GM21825 (cell line): ENCODE measurements at regions not wholly inside any gene's neighbourhood (a gene's known extent, or its start where the extent isn't known, plus 50 kb on each side); places are given as distances from the start of the nearest gene placed in this dataset.
"Not testable (repeated sequence)": the region's sequence is repeated elsewhere in the genome, so short reads cannot be mapped to it uniquely, and the experiment has no call there.

Experiments
- ATAC-seq: cut with Tn5 transposase; IDR thresholded peaks from one replicate; pipeline ENCODE4 v1.9.1; 2021; ENCODE audit warnings: mild to moderate bottlenecking, moderate library complexity; ENCODE audit not compliant: unreplicated experiment

DNA sequence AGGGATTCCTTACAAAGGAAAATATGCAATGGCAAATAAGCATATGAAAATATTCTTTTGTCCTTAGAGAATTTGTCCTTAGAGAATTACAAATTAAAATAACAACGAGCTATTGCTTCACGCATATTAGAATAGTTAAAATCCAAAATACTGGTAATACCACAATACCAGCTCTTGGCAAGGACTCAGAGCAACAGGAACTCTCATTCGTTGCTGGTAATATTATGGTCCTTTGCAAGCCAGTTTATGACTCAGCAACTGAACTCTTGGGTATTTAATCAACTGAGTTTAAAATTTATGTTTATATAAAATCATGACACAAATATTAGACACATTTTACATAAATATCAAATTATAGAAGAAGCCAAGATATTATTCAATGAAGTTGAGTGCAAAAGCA lies 1730.4 kb downstream of the SI start:
- ATAC-seq: no peak

DNA sequence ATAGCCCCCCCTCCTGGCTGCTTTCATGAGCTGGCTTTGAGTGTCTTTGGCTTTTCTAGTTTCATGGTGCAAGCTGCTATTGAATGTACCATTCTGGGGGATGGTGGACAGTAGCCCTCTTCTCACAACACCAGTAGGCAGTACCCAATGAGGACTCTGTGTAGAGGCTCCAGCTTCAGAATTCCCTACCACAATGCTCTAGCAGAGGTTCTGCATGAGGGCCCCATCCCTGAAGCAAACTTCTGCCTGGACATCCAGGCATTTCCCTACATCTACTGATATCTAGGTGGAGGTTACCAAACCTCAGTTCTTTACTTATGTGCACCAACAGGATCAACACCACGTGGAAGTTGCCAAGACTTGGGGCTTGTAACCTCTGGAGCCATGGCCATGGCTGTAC lies 1742.9 kb downstream of the SI start:
- no peak for ATAC-seq

DNA sequence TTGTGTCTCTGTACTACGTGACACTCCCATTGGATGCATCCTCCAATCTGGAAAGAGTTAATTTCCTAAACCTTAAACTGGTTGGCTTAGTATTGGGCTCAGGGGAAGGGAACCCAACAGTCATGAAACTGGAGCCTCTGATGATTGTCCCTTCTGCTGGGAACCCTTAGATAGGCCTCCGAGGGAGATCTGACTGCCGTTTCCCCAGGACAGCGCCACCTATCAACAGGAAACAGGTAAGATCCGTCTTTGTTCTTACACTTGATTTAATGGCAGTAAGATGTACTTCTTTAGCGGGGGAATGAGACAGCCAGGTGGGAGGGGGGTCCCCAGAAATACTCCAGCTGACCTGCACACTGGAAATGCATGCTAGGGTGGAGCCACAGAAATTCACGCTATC lies 1749.6 kb downstream of the SI start:
- ATAC-seq: no peak

DNA sequence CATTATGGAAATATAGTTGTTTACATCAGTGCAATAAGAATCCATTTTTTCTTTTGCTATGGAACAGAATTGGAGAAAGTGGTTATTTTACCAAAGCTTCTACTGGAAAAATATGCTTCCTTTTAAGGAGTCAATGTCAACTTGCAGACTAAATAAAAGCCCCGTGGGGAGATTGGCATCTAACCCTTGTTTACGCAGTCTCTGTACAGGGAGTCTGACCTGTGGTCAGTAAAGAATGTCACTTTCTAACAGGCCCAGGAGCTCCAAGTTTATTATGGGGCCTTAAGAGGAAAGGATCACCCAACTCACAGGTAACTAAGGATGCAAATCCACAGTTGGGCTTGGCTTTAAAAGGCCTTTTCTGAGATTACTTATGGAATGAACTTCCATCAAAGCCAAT lies 1751.2 kb downstream of the SI start:
- no peak for ATAC-seq

DNA sequence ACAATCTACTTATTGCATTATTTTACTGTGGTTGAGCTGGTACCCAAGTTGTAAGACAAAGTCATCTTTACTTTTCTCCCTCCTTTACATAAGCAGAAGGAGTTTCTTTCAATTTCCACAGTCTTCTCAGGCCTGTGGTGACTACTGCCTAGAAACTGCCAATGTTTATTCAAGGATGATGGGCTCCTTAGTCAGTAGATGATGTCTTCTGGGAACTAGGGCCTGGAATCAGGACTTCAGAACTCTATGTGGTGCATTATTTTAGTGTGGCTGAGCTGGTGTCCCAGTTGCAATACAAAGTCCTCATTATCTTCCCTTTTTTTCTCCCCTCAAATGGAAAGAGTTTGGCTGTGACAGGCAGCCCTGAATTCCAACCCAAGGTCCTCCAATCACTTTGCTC lies 1762.5 kb downstream of the SI start:
- no peak for ATAC-seq

DNA sequence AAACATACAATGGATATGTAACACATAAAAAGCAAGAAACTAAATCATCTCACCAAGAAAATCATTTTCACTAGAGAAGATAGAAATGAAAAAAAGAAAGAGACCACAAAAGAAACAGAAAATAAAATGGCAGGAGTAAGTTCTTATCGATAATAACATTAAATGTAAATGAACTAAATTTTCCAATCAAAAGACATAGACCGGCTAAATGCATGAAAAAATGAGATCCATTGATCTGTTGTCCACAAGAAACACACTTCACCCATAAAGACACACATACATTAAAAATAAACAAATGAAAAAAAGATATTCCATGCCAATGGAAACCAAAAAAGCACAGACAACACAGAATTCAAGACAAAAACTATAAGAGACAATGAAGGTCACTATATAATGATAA lies 1771.9 kb downstream of the SI start:
- ATAC-seq: no peak

DNA sequence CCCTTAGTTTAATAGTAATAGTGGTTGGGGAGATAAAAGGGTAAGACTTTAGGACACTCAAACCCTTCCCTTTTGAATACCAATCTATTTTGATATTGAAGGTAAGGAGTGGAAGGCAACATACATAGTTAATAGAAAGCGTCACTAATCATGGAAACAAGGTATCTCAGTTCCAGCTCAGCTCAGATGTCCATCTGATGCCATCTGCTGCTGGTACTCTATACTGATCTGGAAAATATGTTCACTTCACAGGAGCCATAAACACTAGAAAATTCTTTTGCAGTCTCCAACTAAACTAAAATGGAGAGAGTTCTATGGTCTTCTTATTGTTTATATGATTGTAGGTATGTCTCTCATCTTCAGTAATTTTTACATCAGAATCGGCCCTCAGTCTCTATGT lies 1777.1 kb downstream of the OTOL1 start:
- ATAC-seq: no peak

DNA sequence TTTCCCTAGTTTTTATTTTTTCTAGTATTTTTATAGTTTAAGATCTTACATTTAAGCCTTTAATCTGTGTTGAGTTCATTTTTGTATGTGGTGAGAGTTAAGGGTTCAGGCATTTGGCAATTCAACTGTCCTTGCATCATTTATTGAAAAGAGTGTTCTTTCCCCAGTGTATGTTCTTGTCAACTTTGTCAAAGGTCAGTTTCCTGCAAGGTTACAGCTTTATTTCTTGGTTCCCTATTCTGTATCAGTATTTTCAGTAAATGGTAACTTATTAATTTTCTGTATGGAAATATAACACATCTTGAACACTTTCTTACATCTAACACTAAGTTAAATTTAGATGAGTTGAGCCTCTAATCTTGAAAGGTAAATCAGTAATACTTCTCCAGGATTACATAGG lies 1770.1 kb downstream of the OTOL1 start:
- no peak for ATAC-seq

DNA sequence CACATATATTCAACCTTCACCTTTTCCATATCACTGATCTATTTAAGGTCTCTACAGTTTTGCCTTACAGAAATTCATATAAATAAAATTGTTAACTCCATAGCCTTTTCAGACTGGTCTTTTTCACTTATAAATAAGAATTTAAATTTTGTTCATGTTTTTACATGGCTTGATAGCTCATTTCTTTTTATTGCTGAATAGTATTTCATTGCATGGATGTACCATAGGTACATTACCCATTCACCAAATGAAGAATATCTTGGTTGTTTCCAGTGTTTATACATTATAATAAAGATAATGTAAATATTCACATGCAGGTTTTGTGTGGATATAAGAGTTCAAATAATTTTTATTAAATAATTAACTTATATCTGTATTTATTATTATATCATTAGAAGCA lies 1765.0 kb downstream of the OTOL1 start:
- ATAC-seq: no peak

DNA sequence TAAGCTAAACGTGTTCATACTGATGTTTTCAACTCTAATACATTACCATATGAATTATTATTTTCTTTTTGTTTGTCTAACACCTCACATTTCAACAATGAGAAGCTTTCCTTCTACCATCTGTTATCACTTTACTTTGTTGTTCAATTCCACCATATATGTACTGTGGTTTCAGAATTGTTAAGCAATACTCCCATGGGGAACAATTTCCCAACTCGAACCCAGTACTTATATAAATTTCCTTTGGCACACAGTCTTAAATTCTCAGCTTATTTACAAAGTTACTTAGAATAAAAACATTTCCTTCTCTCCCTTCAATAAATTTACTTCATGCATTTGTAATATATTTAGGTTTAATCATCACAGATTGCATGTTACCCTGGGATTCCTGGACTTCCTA lies 1764.4 kb downstream of the OTOL1 start:
- no peak for ATAC-seq

DNA sequence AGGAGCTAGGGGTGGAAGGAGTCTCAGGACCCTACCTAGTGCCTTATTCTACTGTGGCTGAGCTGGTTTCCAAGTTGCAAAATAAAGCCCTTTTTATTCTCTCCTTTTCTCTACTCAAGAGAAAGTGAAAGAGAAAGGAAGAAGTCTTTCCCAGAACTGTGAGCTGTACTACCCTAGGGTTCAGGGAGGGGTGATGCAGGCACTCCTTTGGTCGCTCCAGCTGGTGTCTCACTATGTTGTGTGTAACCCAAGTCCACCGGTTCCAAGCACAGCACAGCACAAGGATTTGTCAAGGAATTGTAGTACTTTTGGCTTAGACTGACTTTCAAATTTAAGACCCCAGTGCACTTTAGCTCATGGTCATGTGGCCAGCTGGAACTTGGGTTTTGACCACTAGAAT lies 1721.7 kb downstream of the OTOL1 start:
- no peak for ATAC-seq

DNA sequence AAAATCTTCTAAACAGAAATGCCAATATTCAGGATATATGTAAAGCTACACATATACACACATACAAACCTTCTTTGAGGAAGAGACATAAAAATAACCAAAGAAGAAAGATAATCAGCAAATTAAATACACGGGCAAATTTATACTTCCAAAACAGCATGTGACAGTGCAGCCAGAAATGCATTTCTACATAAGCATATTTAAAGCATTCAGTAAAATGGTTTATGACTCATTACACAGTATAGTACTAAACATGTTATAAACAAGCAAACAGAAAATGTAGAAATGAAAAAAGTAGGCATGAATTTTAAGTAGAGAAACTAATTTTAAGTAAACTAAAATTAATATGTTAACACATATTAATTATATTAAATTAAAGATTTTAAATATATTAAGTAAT lies 1717.2 kb downstream of the OTOL1 start:
- ATAC-seq: no peak

DNA sequence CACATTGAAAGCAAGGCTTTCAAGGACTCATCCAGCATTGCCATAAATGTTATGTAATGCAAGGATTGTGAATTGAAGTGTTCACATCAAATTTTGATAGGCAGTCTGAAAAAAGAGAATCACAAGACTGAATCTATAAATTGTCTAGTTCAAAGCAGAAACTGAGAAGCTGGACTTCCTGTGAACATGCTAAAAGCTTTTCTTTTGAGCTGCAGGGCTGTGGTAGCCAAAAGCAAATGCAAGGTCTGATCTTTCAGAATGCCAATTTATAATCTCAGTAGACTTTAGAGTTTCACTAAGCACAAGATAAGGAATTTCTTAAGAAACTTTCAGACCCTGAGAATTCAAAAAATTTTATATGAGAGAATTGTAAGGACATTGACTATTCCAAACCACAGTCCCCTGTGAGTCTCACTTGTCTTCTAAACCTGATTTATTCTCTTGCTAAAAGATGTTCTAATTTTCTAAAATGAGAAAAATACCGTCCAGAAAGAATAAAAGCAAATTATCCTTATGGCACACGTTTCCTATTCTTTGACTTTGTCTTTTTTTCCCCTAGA lies 1700.3 kb downstream of the OTOL1 start:
- ATAC-seq: no peak

DNA sequence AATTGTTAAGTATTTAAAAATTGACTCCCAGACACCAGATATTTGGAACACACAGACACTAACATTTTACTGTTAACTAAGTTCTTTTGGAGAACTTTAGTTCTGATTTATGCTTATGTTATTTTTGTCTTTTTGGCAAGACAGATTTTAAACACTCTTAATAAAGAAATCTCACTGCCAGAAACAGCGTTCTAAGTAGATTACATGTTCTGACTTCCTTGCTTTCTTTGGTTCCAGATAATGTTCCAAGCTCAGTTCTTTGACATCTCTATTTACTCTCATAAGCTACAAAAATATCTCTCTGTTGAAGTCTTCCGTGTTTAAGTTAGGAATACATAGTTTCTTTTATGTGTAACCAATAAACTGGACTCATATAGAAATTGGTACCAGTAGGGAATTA lies 1699.6 kb downstream of the OTOL1 start:
- ATAC-seq: no peak

DNA sequence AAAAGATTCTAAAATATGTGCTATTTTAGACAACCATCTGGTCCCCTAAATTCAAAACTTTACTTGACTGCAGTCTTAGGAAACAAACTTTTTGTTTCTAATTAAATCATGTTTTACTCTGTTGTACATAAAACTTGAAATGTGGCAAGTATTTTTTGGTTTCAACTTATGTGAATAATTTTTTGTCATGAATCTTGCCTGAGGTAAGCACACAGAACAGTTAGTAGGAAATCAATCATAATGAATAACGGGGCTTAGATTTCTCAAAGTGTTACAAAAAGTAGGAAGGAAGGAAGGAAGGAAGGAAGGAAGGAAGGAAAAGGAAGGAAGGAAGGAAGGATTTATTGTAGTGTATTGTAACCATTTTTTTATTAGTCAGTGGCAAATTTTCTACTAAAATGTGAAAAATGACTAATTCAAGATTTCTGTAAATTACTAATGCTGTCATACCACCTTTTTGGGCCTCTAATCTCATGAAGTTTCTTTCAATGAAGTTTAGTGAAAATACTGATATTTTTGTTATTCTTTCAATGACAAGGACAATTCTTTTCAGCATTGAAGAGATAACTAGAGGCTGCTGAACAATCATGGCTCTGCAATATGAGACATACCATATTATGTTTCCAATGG lies 1689.2 kb downstream of the OTOL1 start:
- no peak for ATAC-seq

DNA sequence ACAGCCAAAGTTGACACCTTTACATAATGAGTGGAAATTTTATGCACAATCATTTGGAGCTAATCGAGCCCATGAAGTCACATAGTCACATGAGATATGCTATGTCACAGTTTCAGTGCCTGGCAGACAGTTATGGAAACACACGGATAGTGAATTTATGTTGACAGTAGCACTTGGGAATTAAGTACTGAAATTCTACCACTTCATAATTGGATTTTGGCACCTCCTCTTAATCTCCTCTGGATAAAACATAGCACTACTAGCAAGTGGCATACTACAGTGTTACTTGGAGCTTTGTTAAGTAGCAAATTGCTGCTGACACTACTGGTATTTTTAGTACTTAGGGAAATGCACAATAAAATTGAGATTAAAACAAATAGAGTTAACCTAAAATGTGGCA lies 1679.4 kb downstream of the OTOL1 start:
- no peak for ATAC-seq

DNA sequence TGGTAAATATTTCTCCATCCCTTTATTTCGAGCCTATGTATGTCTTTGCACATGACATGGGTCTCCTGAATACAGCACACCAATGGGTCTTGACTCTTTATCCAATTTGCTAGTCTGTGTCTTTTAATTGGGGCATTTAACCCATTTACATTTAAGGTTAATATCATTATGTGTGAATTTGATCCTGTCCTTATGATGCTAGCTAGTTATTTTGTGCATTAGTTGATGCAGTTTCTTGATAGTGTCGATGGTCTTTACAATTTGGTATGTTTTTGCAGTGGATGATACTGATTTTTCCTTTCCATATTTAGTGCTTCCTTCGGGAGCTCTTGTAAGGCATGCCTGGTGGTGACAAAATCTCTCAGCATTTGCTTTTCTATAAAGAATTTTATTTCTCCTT lies 1675.9 kb downstream of the OTOL1 start:
- not testable (repeated sequence) for ATAC-seq

DNA sequence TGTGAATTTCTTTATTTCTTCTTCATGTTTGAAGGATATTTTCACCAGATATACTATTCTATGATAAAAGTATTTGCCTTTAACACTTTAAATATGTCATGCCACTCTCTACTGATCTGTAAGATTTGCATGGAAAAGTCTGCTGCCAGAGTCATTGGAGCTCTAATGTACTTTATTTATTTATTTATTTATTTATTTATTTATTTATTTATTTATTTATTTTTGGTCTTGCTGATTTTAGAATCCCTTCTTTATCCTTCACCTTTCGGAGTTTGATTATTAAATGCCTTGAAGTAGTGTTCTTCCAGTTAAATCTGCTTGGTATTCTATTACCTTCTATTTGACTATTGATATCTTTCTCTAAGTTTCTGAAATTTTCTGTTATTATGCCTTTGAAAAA lies 1669.6 kb downstream of the OTOL1 start:
- ATAC-seq: no peak

DNA sequence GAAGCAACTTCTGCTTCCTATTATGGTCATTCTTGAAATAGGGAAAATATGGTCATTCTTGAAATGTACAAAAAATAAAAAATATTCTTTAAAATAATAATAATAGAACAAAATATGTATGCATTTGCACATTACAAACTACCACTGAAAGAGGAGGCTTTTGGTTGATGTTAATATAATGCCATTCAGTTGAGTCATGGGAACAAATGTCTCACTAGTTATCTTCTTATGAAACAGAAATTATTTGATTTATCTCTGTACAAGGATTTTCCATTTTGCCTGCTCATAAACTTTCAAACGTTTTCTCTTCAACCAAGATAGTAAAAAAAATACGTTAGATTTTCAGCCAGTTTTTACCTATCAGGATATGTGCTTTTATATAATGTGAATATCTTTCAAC lies 1662.7 kb downstream of the OTOL1 start:
- no peak for ATAC-seq

DNA sequence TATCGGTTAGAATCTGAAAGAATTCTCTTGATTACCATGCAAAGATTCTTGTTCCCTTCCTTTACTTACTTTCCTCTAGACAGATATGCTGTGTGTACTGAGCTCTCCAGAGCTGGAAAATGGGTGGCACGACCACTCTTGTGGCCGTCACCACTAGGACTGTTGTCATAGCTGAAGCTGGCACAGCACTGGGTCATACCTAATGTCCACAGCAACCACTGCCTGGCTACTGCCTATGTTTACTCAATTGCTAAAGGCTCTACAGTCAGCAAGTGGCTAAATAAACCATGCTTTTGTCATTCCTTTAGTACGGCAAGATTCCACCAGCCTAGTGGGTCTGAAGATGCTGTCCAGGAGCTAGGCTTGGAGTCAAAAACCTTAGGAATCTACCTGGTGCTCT lies 1643.0 kb downstream of the OTOL1 start:
- no peak for ATAC-seq

DNA sequence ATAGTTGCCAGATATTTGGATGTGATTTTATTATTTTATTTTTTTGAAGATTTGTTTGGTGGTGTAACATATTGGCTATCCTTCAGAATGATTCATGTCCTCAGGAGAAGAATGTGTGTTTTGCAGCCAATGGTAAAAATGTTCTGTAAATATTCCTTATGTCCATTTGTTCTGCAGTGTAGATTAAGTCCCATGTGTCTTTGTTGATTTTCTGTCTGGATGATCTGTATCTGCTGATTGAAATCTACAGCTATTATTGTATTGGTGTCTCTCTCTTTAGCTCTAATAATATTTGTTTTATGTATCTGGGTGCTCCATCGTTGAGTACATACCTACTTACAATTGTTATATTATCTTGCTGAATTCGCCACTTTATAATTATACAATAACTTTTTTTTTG lies 1641.7 kb downstream of the OTOL1 start:
- no peak for ATAC-seq

DNA sequence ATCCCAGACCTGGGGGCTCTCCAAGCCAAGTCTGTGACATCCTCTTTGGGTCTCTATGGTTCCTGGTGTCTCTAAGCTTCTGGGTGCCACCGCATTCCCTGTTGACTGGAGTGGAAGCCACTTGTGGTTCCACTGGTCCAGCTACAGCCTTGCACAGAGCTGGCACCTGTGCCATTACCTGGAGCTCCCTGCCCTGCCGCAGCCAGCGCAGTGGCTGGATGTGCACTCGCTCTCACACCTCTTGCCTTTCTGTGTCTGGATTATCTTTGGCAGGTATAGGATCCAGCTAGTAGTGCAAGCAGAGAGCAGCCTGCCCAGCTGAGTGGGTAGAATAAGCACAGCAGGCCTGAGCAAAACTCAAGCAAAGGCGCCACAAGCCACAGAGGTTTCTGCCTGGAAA lies 1635.5 kb downstream of the OTOL1 start:
- ATAC-seq: no peak

DNA sequence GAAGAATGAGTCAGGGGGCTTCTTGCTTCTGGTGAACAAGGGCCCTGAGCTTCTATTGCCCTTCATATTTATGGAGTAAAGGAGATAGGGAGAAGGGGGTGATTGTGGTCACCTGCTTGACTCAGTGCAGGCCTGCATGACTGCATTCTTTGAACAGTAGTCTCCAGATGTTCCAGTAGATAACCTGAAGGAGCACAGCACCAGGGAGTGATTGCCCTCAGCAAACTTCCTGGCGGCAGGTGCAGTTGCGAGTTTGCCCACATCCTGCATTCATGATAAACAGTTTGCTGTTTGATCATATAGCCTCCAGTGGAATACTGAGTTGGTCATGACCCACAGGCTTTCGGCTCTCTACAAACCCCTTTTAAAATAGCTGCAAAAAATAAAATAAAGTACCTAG lies 1632.7 kb downstream of the OTOL1 start:
- no peak for ATAC-seq
